BLaER1 (cell line): ENCODE measurements at regions not wholly inside any gene's neighbourhood (a gene's known extent, or its start where the extent isn't known, plus 50 kb on each side); places are given as distances from the start of the nearest gene placed in this dataset.

Experiments
- H3K27ac ChIP-seq: shearing (Covaris generic); formaldehyde crosslinking; 2 replicates; pipeline ENCODE4 v1.8.1; 2022
- H3K27me3 ChIP-seq: shearing (Covaris generic); formaldehyde crosslinking; 2 replicates; pipeline ENCODE4 v1.8.1; 2022
- H3K36me3 ChIP-seq: shearing (Covaris generic); formaldehyde crosslinking; 2 replicates; pipeline ENCODE4 v1.8.1; 2022
- H3K4me1 ChIP-seq: shearing (Covaris generic); formaldehyde crosslinking; 2 replicates; pipeline ENCODE4 v1.8.1; 2022
- H3K4me2 ChIP-seq: shearing (Covaris generic); formaldehyde crosslinking; 2 replicates; pipeline ENCODE4 v1.8.1; 2022
- H3K4me3 ChIP-seq: shearing (Covaris generic); formaldehyde crosslinking; 2 replicates; pipeline ENCODE4 v1.8.1; 2022
- H3K9ac ChIP-seq: shearing (Covaris generic); formaldehyde crosslinking; 2 replicates; pipeline ENCODE4 v1.8.1; 2022
- H3K9me3 ChIP-seq: shearing (Covaris generic); formaldehyde crosslinking; 2 replicates; pipeline ENCODE4 v1.8.1; 2022
- H4K20me1 ChIP-seq: shearing (Covaris generic); formaldehyde crosslinking; 2 replicates; pipeline ENCODE4 v1.8.1; 2022
- Cebpa-rat ChIP-seq: shearing (Covaris generic); IDR thresholded peaks from 2 replicates; pipeline ENCODE4 v1.8.1; 2022

DNA sequence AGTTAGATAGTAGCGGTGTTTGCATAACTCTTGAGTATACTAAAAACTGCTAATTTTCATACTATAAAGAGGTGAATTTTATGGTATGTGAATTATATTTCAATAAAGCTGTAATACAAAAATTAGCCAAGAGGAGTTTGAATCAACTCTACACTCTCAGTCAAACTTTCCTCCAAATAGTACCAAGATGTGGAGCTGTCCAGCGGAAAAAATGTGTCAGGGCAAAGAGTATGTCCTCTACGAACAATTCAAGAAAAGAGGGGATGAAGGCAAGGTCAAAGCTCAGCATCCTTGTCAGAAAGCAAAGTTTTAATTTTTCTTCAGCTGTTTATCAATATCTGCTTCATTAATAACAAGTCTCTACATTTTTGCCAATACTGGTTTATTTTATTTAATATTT, 51.8 kb upstream of the CDC14C start:
- Histone ChIP-seq H3K4me3 (no peak overlapping the region), H3K27ac (no peak overlapping the region), H3K27me3 (no peaks in the 10 kb centered on the region), H3K36me3 (no peaks in the 10 kb centered on the region), H4K20me1 (no peaks in the 10 kb centered on the region), H3K9me3 (no peaks in the 10 kb centered on the region), H3K4me2 (no peak overlapping the region), H3K9ac (no peak overlapping the region), H3K4me1 (no peaks in the 10 kb centered on the region)
- TF ChIP-seq Cebpa-rat, result no peak
